Osteoblast (primary cell): ENCODE measurements at regions not wholly inside any gene's neighbourhood (a gene's known extent, or its start where the extent isn't known, plus 50 kb on each side); places are given as distances from the start of the nearest gene placed in this dataset.

Experiments used
- DNase-seq: peaks from one replicate; pipeline ENCODE4 v3.0.0; 2011; ENCODE audit warnings: low spot score, mixed read lengths; ENCODE audit not compliant: insufficient read length; ENCODE audit errors: missing footprints
- H2AFZ ChIP-seq: 2 replicates; pipeline ENCODE4 v1.6.0; 2011; ENCODE audit warnings: mild to moderate bottlenecking, low read length
- H3K27ac ChIP-seq: 2 replicates; pipeline ENCODE4 v1.5.1; 2011; ENCODE audit warnings: mild to moderate bottlenecking, low read depth, low read length, moderate library complexity
- H3K27me3 ChIP-seq: 2 replicates; pipeline ENCODE4 v1.6.0; 2012; ENCODE audit warnings: mild to moderate bottlenecking, control low read depth, inconsistent platforms, low read length, moderate library complexity; ENCODE audit not compliant: insufficient read depth
- H3K36me3 ChIP-seq: 2 replicates; pipeline ENCODE4 v1.5.1; 2011; ENCODE audit warnings: mild to moderate bottlenecking, low read length, control low read depth, moderate library complexity; ENCODE audit not compliant: insufficient read depth
- H3K4me1 ChIP-seq: 2 replicates; pipeline ENCODE4 v1.5.1; 2011; ENCODE audit warnings: mild to moderate bottlenecking, low read length, control low read depth, moderate library complexity; ENCODE audit not compliant: insufficient read depth
- H3K4me2 ChIP-seq: 2 replicates; pipeline ENCODE4 v1.6.0; 2011; ENCODE audit warnings: mild to moderate bottlenecking, low read length; ENCODE audit not compliant: insufficient read depth
- H3K4me3 ChIP-seq: fragments of 200-600 bp; sonication (generic); 3 replicates; pipeline ENCODE4 v1.5.1; 2012; ENCODE audit warnings: mild to moderate bottlenecking, low read length, inconsistent platforms; ENCODE audit not compliant: insufficient read depth
- H3K79me2 ChIP-seq: 2 replicates; pipeline ENCODE4 v1.6.0; 2012; ENCODE audit warnings: mild to moderate bottlenecking, low read length, control low read depth, inconsistent platforms; ENCODE audit not compliant: insufficient read depth
- H3K9me3 ChIP-seq: 2 replicates; pipeline ENCODE4 v1.5.1; 2011; ENCODE audit warnings: low read depth, low read length, control low read depth
- H4K20me1 ChIP-seq: 2 replicates; pipeline ENCODE4 v1.6.0; 2012; ENCODE audit warnings: mild to moderate bottlenecking, low read length, control low read depth; ENCODE audit not compliant: insufficient read depth
- TF ChIP-seq, protein P1 (sequence below): IDR thresholded peaks from 2 replicates; pipeline ENCODE4 v1.5.1; 2011; ENCODE audit warnings: mild to moderate bottlenecking, low read depth, low read length, moderate library complexity; ENCODE audit errors: extremely low read depth

GRCh38 chr2:20914087-20914486 is 91.2 kb upstream of the LDAH start:
- Histone ChIP-seq H3K4me3 (no peak overlapping the region), H3K9me3 (no peaks in the 10 kb centered on the region), H3K79me2 (no peaks in the 10 kb centered on the region), H3K4me1 (peaks cover 22% of the 10 kb centered on the region), H3K27me3 (no peaks in the 10 kb centered on the region), H3K27ac (no peak overlapping the region), H3K4me2 (no peak overlapping the region), H4K20me1 (no peaks in the 10 kb centered on the region), H3K36me3 (no peaks in the 10 kb centered on the region), H2AFZ (no peak overlapping the region)
- TF ChIP-seq, protein P1, sequence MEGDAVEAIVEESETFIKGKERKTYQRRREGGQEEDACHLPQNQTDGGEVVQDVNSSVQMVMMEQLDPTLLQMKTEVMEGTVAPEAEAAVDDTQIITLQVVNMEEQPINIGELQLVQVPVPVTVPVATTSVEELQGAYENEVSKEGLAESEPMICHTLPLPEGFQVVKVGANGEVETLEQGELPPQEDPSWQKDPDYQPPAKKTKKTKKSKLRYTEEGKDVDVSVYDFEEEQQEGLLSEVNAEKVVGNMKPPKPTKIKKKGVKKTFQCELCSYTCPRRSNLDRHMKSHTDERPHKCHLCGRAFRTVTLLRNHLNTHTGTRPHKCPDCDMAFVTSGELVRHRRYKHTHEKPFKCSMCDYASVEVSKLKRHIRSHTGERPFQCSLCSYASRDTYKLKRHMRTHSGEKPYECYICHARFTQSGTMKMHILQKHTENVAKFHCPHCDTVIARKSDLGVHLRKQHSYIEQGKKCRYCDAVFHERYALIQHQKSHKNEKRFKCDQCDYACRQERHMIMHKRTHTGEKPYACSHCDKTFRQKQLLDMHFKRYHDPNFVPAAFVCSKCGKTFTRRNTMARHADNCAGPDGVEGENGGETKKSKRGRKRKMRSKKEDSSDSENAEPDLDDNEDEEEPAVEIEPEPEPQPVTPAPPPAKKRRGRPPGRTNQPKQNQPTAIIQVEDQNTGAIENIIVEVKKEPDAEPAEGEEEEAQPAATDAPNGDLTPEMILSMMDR = no peak
- DNase-seq = no peak

- Histone ChIP-seq H2AFZ (no peak overlapping the region), H3K36me3 (no peaks in the 10 kb centered on the region), H4K20me1 (no peaks in the 10 kb centered on the region), H3K79me2 (no peaks in the 10 kb centered on the region), H3K9me3 (no peaks in the 10 kb centered on the region), H3K27me3 (no peaks in the 10 kb centered on the region), H3K27ac (no peak overlapping the region), H3K4me1 (peaks cover 21% of the 10 kb centered on the region), H3K4me2 (no peak overlapping the region), H3K4me3 (no peak overlapping the region)
- TF ChIP-seq, protein P1 = no peak
- DNase-seq = no peak
Observed at GRCh38 chr2:20913491-20913890, 90.6 kb upstream of the LDAH start.

- Histone ChIP-seq H3K79me2 (no peaks in the 10 kb centered on the region), H3K4me3 (no peak overlapping the region), H3K27me3 (no peaks in the 10 kb centered on the region), H4K20me1 (no peaks in the 10 kb centered on the region), H3K4me1 (no peaks in the 10 kb centered on the region), H2AFZ (no peak overlapping the region), H3K27ac (no peak overlapping the region), H3K9me3 (no peaks in the 10 kb centered on the region), H3K4me2 (no peak overlapping the region), H3K36me3 (no peaks in the 10 kb centered on the region)
- TF ChIP-seq, protein P1 = no peak
- DNase-seq = no peak
Observed at GRCh38 chr2:20900052-20900636, 77.2 kb upstream of the LDAH start.

DNA sequence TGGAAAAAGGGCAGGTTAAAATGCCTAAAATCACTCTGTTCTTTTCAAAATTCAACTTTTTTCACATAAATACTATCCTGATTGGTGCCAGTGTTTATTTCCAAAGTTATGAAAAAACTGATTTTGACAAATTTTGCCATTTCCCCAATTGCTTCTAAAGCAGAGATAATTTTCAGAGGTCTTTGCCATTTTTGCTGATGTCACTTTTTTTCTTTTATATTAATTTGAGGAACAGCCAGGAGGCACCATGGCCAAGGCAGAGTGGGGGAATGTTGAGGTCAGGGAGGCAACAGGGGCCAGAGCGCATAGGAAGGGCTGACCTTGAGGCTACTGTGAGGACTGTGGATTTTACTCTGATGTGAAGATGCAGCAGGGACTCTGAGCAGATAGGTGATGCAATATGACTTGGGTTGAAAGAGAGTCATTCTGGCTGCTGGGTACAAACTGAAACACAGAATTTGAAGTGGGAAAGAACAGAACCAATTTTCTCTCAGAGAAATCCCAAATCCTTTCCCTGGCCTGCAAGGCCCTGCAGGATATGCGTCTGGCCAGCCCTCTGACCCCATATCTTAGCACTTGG is 75.1 kb upstream of the LDAH start:
- TF ChIP-seq, protein P1 = no peak
- Histone ChIP-seq H3K27ac (no peak overlapping the region), H4K20me1 (no peaks in the 10 kb centered on the region), H2AFZ (no peak overlapping the region), H3K9me3 (no peaks in the 10 kb centered on the region), H3K36me3 (no peaks in the 10 kb centered on the region), H3K4me1 (no peaks in the 10 kb centered on the region), H3K4me3 (no peak overlapping the region), H3K27me3 (no peaks in the 10 kb centered on the region), H3K4me2 (no peak overlapping the region), H3K79me2 (no peaks in the 10 kb centered on the region)
- no peak for DNase-seq
